Fibroblast of villous mesenchyme (primary cell): ENCODE measurements at regions not wholly inside any gene's neighbourhood (a gene's known extent, or its start where the extent isn't known, plus 50 kb on each side); places are given as distances from the start of the nearest gene placed in this dataset.

Source experiments
- DNase-seq: peaks from one replicate; pipeline ENCODE4 v3.0.0-alpha.2; 2010; ENCODE audit warnings: low read depth
- H3K4me3 ChIP-seq: 2 replicates; pipeline ENCODE4 v1.5.1; 2011; ENCODE audit warnings: low read depth, mild to moderate bottlenecking, low read length
- TF ChIP-seq, protein P1 (sequence below): IDR thresholded peaks from 2 replicates; pipeline ENCODE4 v1.5.1; 2012; ENCODE audit warnings: low read depth, mild to moderate bottlenecking, low read length; ENCODE audit not compliant: insufficient read depth

DNA sequence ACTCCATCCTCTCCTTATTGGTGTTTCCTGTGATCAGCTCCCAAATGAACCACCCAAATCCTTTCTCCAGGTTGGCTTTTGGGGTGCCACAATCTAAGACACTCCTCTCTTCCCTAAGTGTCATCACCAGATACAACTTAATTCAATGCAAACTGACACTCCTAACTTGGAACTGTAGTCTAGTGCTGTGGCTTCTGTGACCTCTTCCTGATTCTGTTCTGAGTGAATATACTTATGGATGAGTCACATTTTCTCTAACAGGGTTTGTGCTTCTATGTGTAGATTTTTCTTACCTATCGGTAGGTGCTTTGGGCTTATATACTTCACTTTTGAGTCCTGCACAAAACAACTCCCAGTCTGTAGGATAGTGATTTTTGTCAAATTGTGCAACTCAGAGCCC, 141.3 kb upstream of the MAOA start:
- H3K4me3 ChIP-seq = no peak overlapping the region
- DNase-seq = no peak
- TF ChIP-seq, protein P1, sequence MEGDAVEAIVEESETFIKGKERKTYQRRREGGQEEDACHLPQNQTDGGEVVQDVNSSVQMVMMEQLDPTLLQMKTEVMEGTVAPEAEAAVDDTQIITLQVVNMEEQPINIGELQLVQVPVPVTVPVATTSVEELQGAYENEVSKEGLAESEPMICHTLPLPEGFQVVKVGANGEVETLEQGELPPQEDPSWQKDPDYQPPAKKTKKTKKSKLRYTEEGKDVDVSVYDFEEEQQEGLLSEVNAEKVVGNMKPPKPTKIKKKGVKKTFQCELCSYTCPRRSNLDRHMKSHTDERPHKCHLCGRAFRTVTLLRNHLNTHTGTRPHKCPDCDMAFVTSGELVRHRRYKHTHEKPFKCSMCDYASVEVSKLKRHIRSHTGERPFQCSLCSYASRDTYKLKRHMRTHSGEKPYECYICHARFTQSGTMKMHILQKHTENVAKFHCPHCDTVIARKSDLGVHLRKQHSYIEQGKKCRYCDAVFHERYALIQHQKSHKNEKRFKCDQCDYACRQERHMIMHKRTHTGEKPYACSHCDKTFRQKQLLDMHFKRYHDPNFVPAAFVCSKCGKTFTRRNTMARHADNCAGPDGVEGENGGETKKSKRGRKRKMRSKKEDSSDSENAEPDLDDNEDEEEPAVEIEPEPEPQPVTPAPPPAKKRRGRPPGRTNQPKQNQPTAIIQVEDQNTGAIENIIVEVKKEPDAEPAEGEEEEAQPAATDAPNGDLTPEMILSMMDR = no peak

DNA sequence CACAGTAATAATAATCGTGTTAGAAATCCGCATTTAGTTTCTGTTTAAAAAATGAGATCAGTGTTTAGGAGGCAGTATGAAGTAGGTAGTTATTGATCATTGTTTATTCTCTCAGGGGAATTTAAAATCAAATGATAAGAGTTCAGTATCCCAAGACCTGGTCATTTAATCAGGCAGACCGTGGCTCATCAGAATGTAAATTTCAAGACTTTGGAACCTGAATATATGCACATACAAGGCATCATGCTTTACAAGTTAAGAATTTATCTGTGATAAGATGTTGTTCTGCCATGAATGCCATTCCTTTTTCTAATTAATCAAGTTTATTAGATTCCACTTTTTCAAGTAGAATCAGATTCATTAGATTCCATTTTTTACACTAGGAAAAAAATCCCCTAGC, 133.5 kb upstream of the MAOA start:
- no peak overlapping the region for H3K4me3 ChIP-seq
- DNase-seq = no peak
- TF ChIP-seq, protein P1 = no peak

DNA sequence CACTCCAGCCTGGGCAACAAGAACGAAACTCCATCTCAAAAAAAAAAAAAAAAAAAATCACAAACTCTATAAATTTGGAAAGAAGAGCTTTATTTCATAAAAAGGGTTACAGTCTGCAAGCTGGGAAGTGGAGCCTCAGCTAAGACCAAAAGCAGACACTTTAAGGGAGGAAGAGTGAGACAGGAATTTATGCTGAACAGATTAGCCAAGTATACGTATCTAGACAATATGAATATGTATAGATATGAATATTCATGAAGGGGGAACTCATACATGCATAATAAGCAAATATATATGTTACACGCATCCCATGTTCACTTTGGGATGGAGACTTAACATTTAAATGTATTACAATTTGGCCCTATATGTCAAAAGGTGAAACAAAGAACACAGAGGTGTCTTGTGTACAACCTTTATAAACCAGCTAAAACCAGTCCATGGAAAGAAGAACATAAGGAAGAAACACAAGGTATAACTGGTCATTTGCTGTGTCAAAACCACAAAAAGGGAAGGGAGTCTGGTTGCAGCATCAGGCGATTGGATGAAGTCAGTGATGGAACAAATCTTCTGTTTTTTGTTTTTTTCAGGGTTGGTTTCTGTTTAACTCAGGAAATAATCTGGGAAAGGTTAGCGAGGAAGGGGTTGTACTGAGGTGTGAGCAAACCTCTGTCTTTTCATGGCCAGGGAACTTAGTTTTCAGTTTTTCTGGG, 130.0 kb upstream of the MAOA start:
- TF ChIP-seq, protein P1 = no peak

DNA sequence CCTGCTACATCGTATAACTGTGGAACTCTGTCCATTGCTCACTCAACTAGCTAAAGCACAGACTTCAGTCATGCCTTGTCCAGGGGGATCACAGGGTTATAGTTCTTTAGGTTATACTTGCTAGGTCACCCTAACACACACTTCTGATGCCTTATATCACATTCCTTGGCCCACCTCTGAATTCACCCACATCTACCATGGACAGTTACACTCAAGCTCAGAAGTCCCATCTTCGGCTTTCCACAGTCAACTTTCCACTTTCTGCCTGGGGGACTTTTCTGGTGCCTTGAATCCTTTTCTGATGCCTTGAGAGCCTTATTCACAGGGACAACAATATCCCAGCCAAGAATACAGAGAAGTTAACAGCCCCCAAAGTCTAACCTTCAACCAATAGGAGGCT, 129.2 kb upstream of the MAOA start:
- DNase-seq = no peak
- no peak overlapping the region for H3K4me3 ChIP-seq
- TF ChIP-seq, protein P1 = no peak

More for the DNA sequence above, 130.0 kb upstream of the MAOA start:
- no peak overlapping the region for H3K4me3 ChIP-seq
- DNase-seq = no peak

DNA sequence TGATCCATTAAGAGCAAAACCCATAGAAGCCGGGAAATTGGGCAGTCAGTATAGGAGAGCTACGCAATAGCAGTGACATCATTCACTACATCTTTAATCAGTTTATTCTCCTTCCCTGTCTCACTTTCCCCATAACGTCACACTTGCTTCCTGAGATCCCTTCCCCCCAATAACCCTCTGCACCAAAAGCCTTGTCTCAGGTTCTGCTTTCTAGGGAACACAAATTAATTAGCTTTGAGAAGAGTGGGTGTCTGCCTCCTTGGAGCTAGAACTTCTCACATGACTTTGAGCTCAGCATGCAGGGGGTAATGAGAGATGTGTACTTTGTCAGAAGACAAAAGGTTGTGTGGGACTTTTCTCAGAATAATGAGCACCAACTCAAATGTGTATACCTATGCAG, 128.3 kb upstream of the MAOA start:
- no peak for DNase-seq
- H3K4me3 ChIP-seq = no peak overlapping the region
- TF ChIP-seq, protein P1 = no peak

DNA sequence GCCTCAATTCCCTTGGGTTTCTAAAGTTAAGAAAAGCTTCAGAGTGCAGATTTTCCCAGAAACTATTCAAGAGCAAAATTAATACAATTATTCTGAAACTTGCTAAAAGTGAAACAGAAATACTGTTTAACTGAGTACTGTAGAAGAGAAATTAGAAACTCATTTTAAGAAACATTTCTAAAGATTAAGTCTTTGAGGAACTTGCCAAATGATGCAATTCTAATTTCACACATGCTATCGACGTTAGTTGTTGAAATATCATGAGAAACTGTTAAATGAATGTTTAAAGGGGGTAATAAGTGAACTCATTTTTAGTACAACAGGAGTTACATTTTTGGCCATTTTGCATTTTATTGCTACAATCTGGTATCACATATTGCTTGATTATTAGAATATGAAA, 125.3 kb upstream of the MAOA start:
- H3K4me3 ChIP-seq = no peak overlapping the region
- no peak for DNase-seq
- TF ChIP-seq, protein P1 = no peak

DNA sequence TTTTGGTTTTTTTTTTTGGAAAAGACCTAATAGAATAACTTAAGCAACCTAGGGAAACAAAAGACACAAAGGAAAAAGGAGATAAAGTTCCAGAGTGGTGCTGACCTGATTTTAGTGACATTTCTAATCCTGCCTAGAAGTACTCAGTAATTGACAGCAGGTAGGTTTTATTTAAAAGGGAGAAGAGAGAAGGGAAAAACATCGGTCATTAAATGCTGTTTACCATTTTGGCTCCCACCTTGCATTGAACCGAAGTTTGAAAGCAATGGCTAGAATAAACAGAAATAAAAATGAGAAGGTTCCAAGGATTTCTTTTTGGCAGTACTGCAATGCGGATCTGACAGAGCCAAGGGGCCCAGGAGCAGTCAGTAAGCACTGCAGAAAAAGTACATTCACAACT, 115.8 kb upstream of the MAOA start:
- H3K4me3 ChIP-seq = no peak overlapping the region
- TF ChIP-seq, protein P1 = no peak
- no peak for DNase-seq
